IMR-90 (cell line): ENCODE measurements at regions not wholly inside any gene's neighbourhood (a gene's known extent, or its start where the extent isn't known, plus 50 kb on each side); places are given as distances from the start of the nearest gene placed in this dataset.

Experiments used
- ATAC-seq: fragments of 200-7000 bp; cut with Tn5 transposase; 2 replicates; pipeline ENCODE4 v1.9.1; 2020; ENCODE audit warnings: low read depth, mild to moderate bottlenecking, moderate library complexity
- BruUV-seq: library from RNA; stranded (reverse); fragments of 400-500 nt; replicated peaks from 2 replicates; lab custom pipeline; 2021; lab: Mats Ljungman, UMichigan
- CTCF ChIA-PET: fragments of 300-600 bp; formaldehyde crosslinking; extraction: SDS; loops from one replicate; lab custom pipeline; 2021; ENCODE audit warnings: antibody characterized with exemption; lab: Yijun Ruan, JAX
- POLR2A ChIA-PET: fragments of 300-600 bp; sonication (Branson Sonifier 250); formaldehyde crosslinking; loops from one replicate; lab custom pipeline; 2022; ENCODE audit warnings: antibody characterized with exemption; ENCODE audit not compliant: unreplicated experiment; lab: Charles Lee
- DNase-seq: peaks from one replicate; pipeline ENCODE4 v3.0.0; 2013
- H2AFZ ChIP-seq: replicated peaks from 2 replicates; pipeline ENCODE3; 2013; ENCODE audit warnings: low read length, mild to moderate bottlenecking; ENCODE audit not compliant: poor library complexity
- H2AK5ac ChIP-seq: 2 replicates; pipeline ENCODE4 v1.6.1; 2013; ENCODE audit warnings: low read depth, low read length, inconsistent platforms
- H2AK9ac ChIP-seq: replicated peaks from 2 replicates; pipeline ENCODE3; 2013; ENCODE audit warnings: mild to moderate bottlenecking, low read depth, low read length, moderate library complexity; ENCODE audit not compliant: poor library complexity
- H2BK120ac ChIP-seq: 2 replicates; pipeline ENCODE4 v1.6.1; 2013; ENCODE audit warnings: low read depth, low read length, inconsistent platforms
- H2BK15ac ChIP-seq: 3 replicates; pipeline ENCODE4 v1.6.1; 2013; ENCODE audit warnings: low read depth, low read length, inconsistent platforms
- H2BK20ac ChIP-seq: 2 replicates; pipeline ENCODE4 v1.6.1; 2013; ENCODE audit warnings: low read depth, mild to moderate bottlenecking, inconsistent platforms, low read length, moderate library complexity
- H2BK5ac ChIP-seq: 2 replicates; pipeline ENCODE4 v1.6.1; 2013; ENCODE audit warnings: mild to moderate bottlenecking, low read depth, low read length, inconsistent platforms; ENCODE audit not compliant: poor library complexity, severe bottlenecking
- H3K14ac ChIP-seq: replicated peaks from 2 replicates; pipeline ENCODE4 v1.6.1; 2013; ENCODE audit warnings: low read depth, low read length, inconsistent platforms
- H3K18ac ChIP-seq: 2 replicates; pipeline ENCODE4 v1.6.1; 2013; ENCODE audit warnings: low read depth, low read length, control low read depth
- H3K23ac ChIP-seq: 2 replicates; pipeline ENCODE4 v1.6.1; 2013; ENCODE audit warnings: low read depth, low read length, inconsistent platforms
- H3K27ac ChIP-seq: 2 replicates; pipeline ENCODE4 v1.5.1; 2013; ENCODE audit warnings: mild to moderate bottlenecking, control low read depth, low read length; ENCODE audit not compliant: insufficient read depth
- H3K27me3 ChIP-seq: 2 replicates; pipeline ENCODE4 v1.6.1; 2013; ENCODE audit warnings: low read length; ENCODE audit not compliant: control insufficient read depth, insufficient read depth
- H3K36me3 ChIP-seq: 2 replicates; pipeline ENCODE4 v1.6.1; 2013; ENCODE audit warnings: low read length, mixed read lengths; ENCODE audit not compliant: control insufficient read depth, insufficient read depth
- H3K4ac ChIP-seq: 2 replicates; pipeline ENCODE4 v1.6.1; 2013; ENCODE audit warnings: low read depth, low read length, inconsistent platforms
- H3K4me1 ChIP-seq: 2 replicates; pipeline ENCODE4 v1.6.1; 2013; ENCODE audit warnings: low read length, mixed read lengths; ENCODE audit not compliant: control insufficient read depth, insufficient read depth
- H3K4me2 ChIP-seq: 2 replicates; pipeline ENCODE4 v1.6.1; 2013; ENCODE audit warnings: low read depth, mild to moderate bottlenecking, control low read depth, low read length, moderate library complexity
- H3K4me3 ChIP-seq: 2 replicates; pipeline ENCODE4 v1.5.1; 2013; ENCODE audit warnings: low read depth, mild to moderate bottlenecking, control low read depth, low read length, moderate library complexity; ENCODE audit not compliant: insufficient read depth
- H3K56ac ChIP-seq: 2 replicates; pipeline ENCODE4 v1.6.1; 2013; ENCODE audit warnings: low read length, inconsistent platforms; ENCODE audit not compliant: insufficient read depth; ENCODE audit errors: extremely low read depth
- H3K79me1 ChIP-seq, 2 experiments: 2 replicates each; pipeline ENCODE4 v1.6.1; 2013; ENCODE audit warnings: low read length in 2 of 2, inconsistent platforms in 1 of 2, low read depth in 1 of 2
- H3K9ac ChIP-seq: 2 replicates; pipeline ENCODE4 v1.6.1; 2013; ENCODE audit warnings: low read depth, low read length, control low read depth
- H3K9me1 ChIP-seq: 2 replicates; pipeline ENCODE4 v1.6.1; 2013; ENCODE audit warnings: low read length, inconsistent platforms; ENCODE audit not compliant: insufficient read depth
- H3K9me3 ChIP-seq: 2 replicates; pipeline ENCODE4 v1.6.1; 2013; ENCODE audit warnings: low read length; ENCODE audit not compliant: control insufficient read depth, insufficient read depth
- H4K20me1 ChIP-seq: 2 replicates; pipeline ENCODE4 v1.6.1; 2013; ENCODE audit warnings: low read length, inconsistent platforms; ENCODE audit not compliant: insufficient read depth
- H4K5ac ChIP-seq: 2 replicates; pipeline ENCODE4 v1.6.1; 2013; ENCODE audit warnings: mild to moderate bottlenecking, low read depth, low read length, control low read depth
- H4K8ac ChIP-seq, 2 experiments: 2 replicates each; pipeline ENCODE4 v1.6.1; 2013; ENCODE audit warnings: low read depth in 2 of 2, low read length in 2 of 2, control low read depth in 1 of 2, inconsistent platforms in 1 of 2
- H4K91ac ChIP-seq: 2 replicates; pipeline ENCODE4 v1.6.1; 2013; ENCODE audit warnings: low read depth, low read length, inconsistent platforms; ENCODE audit not compliant: insufficient read depth
- MAFK ChIP-seq: IDR thresholded peaks from 2 replicates; pipeline ENCODE4 v1.6.1; 2012; ENCODE audit warnings: low read depth, low read length, improper control_type of control experiment
- MXI1 ChIP-seq: IDR thresholded peaks from 2 replicates; pipeline ENCODE4 v1.6.1; 2012; ENCODE audit warnings: low read depth, mild to moderate bottlenecking, low read length, moderate library complexity, borderline replicate concordance
- NFE2L2 ChIP-seq: fragments of 150-350 bp; IDR thresholded peaks from 2 replicates; pipeline ENCODE4 v1.6.1; 2016; ENCODE audit warnings: low read depth, mild to moderate bottlenecking, low read length
- WGBS, 2 experiments: methylation state at CpG; one replicate each; pipeline versions ENCODE4 v1.1.5 to v1.1.7; 2013; ENCODE audit warnings: missing lambda C conversion rate in 2 of 2; ENCODE audit not compliant: insufficient read length in 1 of 2; ENCODE audit errors: extremely low coverage in 2 of 2; 5-methylcytosine and 5-hydroxymethylcytosine counted together
- dilution Hi-C: fragments of 300-500 bp; cut with HindIII; formaldehyde crosslinking; loops from one replicate; pipeline ENCODE4 v1.14.3; 2018; ENCODE audit warnings: low sequenced_read_pairs; ENCODE audit not compliant: unreplicated experiment
- in situ Hi-C: fragments of 300-500 bp; cut with MboI; formaldehyde crosslinking; loops from 3 replicates; pipeline ENCODE4 v1.14.3; 2019; ENCODE audit warnings: low sequenced_read_pairs, inconsistent platforms, mixed read lengths
- intact Hi-C: fragments of 100-400 bp; cut with micrococcal nuclease; formaldehyde crosslinking; loops from 2 replicates; pipeline ENCODE4 v1.10.0; 2022

DNA sequence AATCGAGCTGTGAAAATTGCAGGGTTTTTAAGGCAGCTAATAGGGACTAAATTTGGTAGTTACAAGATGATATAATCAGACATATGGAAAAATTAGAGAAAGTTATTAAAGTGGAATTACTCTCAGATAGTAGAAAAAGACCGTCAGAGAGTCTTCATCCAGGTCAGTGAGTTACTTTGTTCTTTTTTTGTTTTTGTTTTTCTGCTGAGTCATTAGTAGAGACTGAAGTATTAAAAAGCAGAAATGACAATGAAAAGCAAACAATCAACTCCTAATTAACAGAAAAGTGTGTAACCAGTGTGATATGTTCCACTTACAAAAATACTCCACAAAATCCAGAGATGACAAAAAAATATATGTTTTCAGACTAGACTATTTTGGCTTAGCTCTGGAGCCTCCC, 480.4 kb upstream of the COX7C start:
- H2AK5ac ChIP-seq: no peak overlapping the region
- BruUV-seq: no TSS peak
- H3K56ac ChIP-seq: no peak overlapping the region
- no peak overlapping the region for H3K9ac ChIP-seq
- no peak overlapping the region for H3K27ac ChIP-seq
- dilution Hi-C loops: no loop called here
- no peak overlapping the region for H2BK5ac ChIP-seq
- in situ Hi-C loops: no loop called here
- no peak overlapping the region for H3K18ac ChIP-seq
- H4K91ac ChIP-seq: no peak overlapping the region
- no peak overlapping the region for H4K8ac ChIP-seq
- TF ChIP-seq MAFK (peak; percentile 34), NFE2L2 (peak; percentile 76), MXI1 (no peak)
- no peaks in the 10 kb centered on the region for H3K79me1 ChIP-seq
- H3K23ac ChIP-seq: no peak overlapping the region
- no peak overlapping the region for H2AK9ac ChIP-seq
- no peak overlapping the region for H2BK120ac ChIP-seq
- no peak for DNase-seq
- H4K5ac ChIP-seq: no peak overlapping the region
- CTCF ChIA-PET: no interaction called here
- H2AFZ ChIP-seq: no peak overlapping the region
- no peaks in the 10 kb centered on the region for H3K27me3 ChIP-seq
- no peak overlapping the region for H3K4ac ChIP-seq
- H3K9me3 ChIP-seq: peaks cover 8% of the 10 kb centered on the region
- H2BK15ac ChIP-seq: no peak overlapping the region
- intact Hi-C loops: no loop called here
- no peak for ATAC-seq
- POLR2A ChIA-PET: no interaction called here
- H3K14ac ChIP-seq: no peak overlapping the region
- H3K4me1 ChIP-seq: no peaks in the 10 kb centered on the region
- H3K9me1 ChIP-seq: no peaks in the 10 kb centered on the region
- no CpG with 5 or more reads among the region's 2 CpGs for WGBS, 2 experiments
- no peak overlapping the region for H3K4me2 ChIP-seq
- no peaks in the 10 kb centered on the region for H3K36me3 ChIP-seq
- H4K20me1 ChIP-seq: no peaks in the 10 kb centered on the region
- H3K4me3 ChIP-seq: no peak overlapping the region
- H2BK20ac ChIP-seq: no peak overlapping the region
